SK-N-SH (cell line): ENCODE measurements at regions not wholly inside any gene's neighbourhood (a gene's known extent, or its start where the extent isn't known, plus 50 kb on each side); places are given as distances from the start of the nearest gene placed in this dataset.

Experiments used
- CHD2 ChIP-seq: fragments of 150-350 bp; IDR thresholded peaks from 2 replicates; pipeline ENCODE4 v1.6.1; 2018; ENCODE audit warnings: low read length; ENCODE audit not compliant: partially characterized antibody
- EP300 ChIP-seq, 2 experiments: IDR thresholded peaks; 2 replicates each; pipeline versions ENCODE4 v1.4.0 to v1.6.1; 2012; ENCODE audit warnings: borderline replicate concordance in 1 of 2, low read depth in 1 of 2, low read length in 1 of 2
- EZH2phosphoT487 ChIP-seq: fragments of 200-600 bp; sonication (generic); IDR thresholded peaks from 2 replicates; pipeline ENCODE4 v1.6.1; 2017; ENCODE audit warnings: low read depth, mixed run types, mild to moderate bottlenecking, antibody characterized with exemption, moderate library complexity, borderline replicate concordance
- FOXM1 ChIP-seq: IDR thresholded peaks from 2 replicates; pipeline ENCODE4 v1.4.0; 2012; ENCODE audit warnings: low read depth, mild to moderate bottlenecking
- GABPA ChIP-seq: IDR thresholded peaks from 2 replicates; pipeline ENCODE4 v1.4.0; 2012; ENCODE audit warnings: low read depth, mild to moderate bottlenecking
- JUND ChIP-seq: IDR thresholded peaks from 2 replicates; pipeline ENCODE4 v1.4.0; 2012
- MAX ChIP-seq: IDR thresholded peaks from 2 replicates; pipeline ENCODE4 v1.4.0; 2012; ENCODE audit warnings: low read depth
- NFIC ChIP-seq: IDR thresholded peaks from 2 replicates; pipeline ENCODE4 v1.4.0; 2012; ENCODE audit warnings: borderline replicate concordance
- POLR2AphosphoS5 ChIP-seq: IDR thresholded peaks from 2 replicates; pipeline ENCODE4 v1.6.1; 2012; ENCODE audit warnings: low read depth, low read length
- RAD21 ChIP-seq: IDR thresholded peaks from 2 replicates; pipeline ENCODE4 v1.6.1; 2012; ENCODE audit warnings: mild to moderate bottlenecking, low read length
- REST ChIP-seq: IDR thresholded peaks from 2 replicates; pipeline ENCODE4 v1.6.1; 2012; ENCODE audit warnings: mild to moderate bottlenecking, low read depth, low read length, moderate library complexity
- SIN3A ChIP-seq: IDR thresholded peaks from 2 replicates; pipeline ENCODE4 v1.6.1; 2012; ENCODE audit warnings: low read depth, mild to moderate bottlenecking, low read length, moderate library complexity, borderline replicate concordance
- TCF12 ChIP-seq: IDR thresholded peaks from 2 replicates; pipeline ENCODE4 v1.4.0; 2012
- TEAD4 ChIP-seq: IDR thresholded peaks from 2 replicates; pipeline ENCODE4 v1.4.0; 2012; ENCODE audit warnings: mild to moderate bottlenecking, borderline replicate concordance; ENCODE audit not compliant: insufficient read depth
- USF2 ChIP-seq: fragments of 150-350 bp; IDR thresholded peaks from 2 replicates; pipeline ENCODE4 v1.6.1; 2017; ENCODE audit warnings: antibody characterized with exemption, low read length, low read depth, borderline replicate concordance
- TF ChIP-seq, protein P1 (sequence below): IDR thresholded peaks from 2 replicates; pipeline ENCODE4 v1.4.0; 2012; ENCODE audit warnings: low read depth, borderline replicate concordance
- TF ChIP-seq, protein P2 (sequence below): fragments of 200-600 bp; sonication (generic); IDR thresholded peaks from 2 replicates; pipeline ENCODE4 v1.6.1; 2017; ENCODE audit warnings: antibody characterized with exemption, mild to moderate bottlenecking, moderate library complexity

DNA sequence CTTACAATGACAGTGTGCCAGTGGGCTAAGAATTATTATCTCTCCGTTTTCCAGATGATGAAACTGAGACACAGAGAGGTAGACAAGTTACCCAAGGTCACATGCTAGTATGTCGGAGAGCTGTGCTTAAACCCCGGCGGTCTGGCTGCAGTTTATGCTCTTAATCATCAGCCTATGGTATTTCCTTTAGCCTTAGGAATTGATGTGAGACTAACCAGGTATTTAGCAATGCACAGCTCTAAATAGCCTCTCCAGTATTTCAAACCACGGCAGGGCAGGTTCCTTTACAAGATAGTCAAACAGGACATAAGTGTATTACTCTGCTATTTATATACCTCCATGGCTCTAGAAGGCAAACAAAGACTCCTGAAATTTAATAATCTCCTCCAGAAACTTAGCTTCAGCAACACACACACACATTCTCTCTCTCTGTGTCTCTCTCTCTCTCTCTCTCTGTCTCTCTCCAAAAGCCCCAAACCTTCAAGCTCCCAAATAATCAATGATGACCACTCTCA is 142.0 kb upstream of the ZNF217 start (continued):
- TF ChIP-seq MAX (peak; percentile 62), JUND (peak; percentile 51), RAD21 (no peak), CHD2 (no peak), EZH2phosphoT487 (no peak), EP300 (IDR thresholded peaks at IDR 0.05; ENCODE audit: borderline replicate concordance in 1 of 2, low read depth in 1 of 2, low read length in 1 of 2) (peak; percentile 35 to 57; a peak in 1 of 4 replicates), FOXM1 (no peak), NFIC (no peak; the same call in 1 of the 2 replicates), POLR2AphosphoS5 (peak; percentile 49; the same call in 1 of the 2 replicates), GABPA (no peak), TEAD4 (0 out of 2 replicates have a peak, but pooled peaks have one; percentile 38), TCF12 (peak; percentile 86), USF2 (no peak), SIN3A (no peak), REST (no peak)
- TF ChIP-seq, protein P1, sequence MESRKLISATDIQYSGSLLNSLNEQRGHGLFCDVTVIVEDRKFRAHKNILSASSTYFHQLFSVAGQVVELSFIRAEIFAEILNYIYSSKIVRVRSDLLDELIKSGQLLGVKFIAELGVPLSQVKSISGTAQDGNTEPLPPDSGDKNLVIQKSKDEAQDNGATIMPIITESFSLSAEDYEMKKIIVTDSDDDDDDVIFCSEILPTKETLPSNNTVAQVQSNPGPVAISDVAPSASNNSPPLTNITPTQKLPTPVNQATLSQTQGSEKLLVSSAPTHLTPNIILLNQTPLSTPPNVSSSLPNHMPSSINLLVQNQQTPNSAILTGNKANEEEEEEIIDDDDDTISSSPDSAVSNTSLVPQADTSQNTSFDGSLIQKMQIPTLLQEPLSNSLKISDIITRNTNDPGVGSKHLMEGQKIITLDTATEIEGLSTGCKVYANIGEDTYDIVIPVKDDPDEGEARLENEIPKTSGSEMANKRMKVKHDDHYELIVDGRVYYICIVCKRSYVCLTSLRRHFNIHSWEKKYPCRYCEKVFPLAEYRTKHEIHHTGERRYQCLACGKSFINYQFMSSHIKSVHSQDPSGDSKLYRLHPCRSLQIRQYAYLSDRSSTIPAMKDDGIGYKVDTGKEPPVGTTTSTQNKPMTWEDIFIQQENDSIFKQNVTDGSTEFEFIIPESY, result no peak
- TF ChIP-seq, protein P2, sequence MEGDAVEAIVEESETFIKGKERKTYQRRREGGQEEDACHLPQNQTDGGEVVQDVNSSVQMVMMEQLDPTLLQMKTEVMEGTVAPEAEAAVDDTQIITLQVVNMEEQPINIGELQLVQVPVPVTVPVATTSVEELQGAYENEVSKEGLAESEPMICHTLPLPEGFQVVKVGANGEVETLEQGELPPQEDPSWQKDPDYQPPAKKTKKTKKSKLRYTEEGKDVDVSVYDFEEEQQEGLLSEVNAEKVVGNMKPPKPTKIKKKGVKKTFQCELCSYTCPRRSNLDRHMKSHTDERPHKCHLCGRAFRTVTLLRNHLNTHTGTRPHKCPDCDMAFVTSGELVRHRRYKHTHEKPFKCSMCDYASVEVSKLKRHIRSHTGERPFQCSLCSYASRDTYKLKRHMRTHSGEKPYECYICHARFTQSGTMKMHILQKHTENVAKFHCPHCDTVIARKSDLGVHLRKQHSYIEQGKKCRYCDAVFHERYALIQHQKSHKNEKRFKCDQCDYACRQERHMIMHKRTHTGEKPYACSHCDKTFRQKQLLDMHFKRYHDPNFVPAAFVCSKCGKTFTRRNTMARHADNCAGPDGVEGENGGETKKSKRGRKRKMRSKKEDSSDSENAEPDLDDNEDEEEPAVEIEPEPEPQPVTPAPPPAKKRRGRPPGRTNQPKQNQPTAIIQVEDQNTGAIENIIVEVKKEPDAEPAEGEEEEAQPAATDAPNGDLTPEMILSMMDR, result no peak
